IMR-90 (cell line): ENCODE measurements at regions not wholly inside any gene's neighbourhood (a gene's known extent, or its start where the extent isn't known, plus 50 kb on each side); places are given as distances from the start of the nearest gene placed in this dataset.

Experiments
- CEBPB ChIP-seq: IDR thresholded peaks from 2 replicates; pipeline ENCODE4 v1.6.1; 2012; ENCODE audit warnings: low read depth, low read length, improper control_type of control experiment
- CHD1 ChIP-seq: IDR thresholded peaks from 2 replicates; pipeline ENCODE4 v1.6.1; 2012; ENCODE audit warnings: low read depth, low read length, improper control_type of control experiment
- FOS ChIP-seq: fragments of 150-350 bp; IDR thresholded peaks from 2 replicates; pipeline ENCODE4 v1.6.1; 2016; ENCODE audit warnings: low read depth, low read length
- MAFK ChIP-seq: IDR thresholded peaks from 2 replicates; pipeline ENCODE4 v1.6.1; 2012; ENCODE audit warnings: low read depth, low read length, improper control_type of control experiment
- MXI1 ChIP-seq: IDR thresholded peaks from 2 replicates; pipeline ENCODE4 v1.6.1; 2012; ENCODE audit warnings: low read depth, mild to moderate bottlenecking, low read length, moderate library complexity, borderline replicate concordance
- NFE2L2 ChIP-seq: fragments of 150-350 bp; IDR thresholded peaks from 2 replicates; pipeline ENCODE4 v1.6.1; 2016; ENCODE audit warnings: low read depth, mild to moderate bottlenecking, low read length
- POLR2A ChIP-seq: IDR thresholded peaks from 2 replicates; pipeline ENCODE4 v1.6.1; 2012; ENCODE audit warnings: mild to moderate bottlenecking, low read depth, low read length
- RAD21 ChIP-seq: IDR thresholded peaks from 2 replicates; pipeline ENCODE4 v1.6.1; 2012; ENCODE audit warnings: low read length, improper control_type of control experiment
- RCOR1 ChIP-seq: IDR thresholded peaks from 2 replicates; pipeline ENCODE4 v1.6.1; 2012; ENCODE audit warnings: mild to moderate bottlenecking, low read length, improper control_type of control experiment; ENCODE audit not compliant: insufficient replicate concordance
- RFX5 ChIP-seq: IDR thresholded peaks from 2 replicates; pipeline ENCODE4 v1.8.0; 2012; ENCODE audit warnings: low read depth, mild to moderate bottlenecking, low read length, moderate library complexity
- SMC3 ChIP-seq: fragments of 150-350 bp; IDR thresholded peaks from 2 replicates; pipeline ENCODE4 v1.6.1; 2016; ENCODE audit warnings: low read depth, mild to moderate bottlenecking, antibody characterized with exemption, low read length, moderate library complexity
- TF ChIP-seq, protein P1 (sequence below): conservative IDR thresholded peaks from 2 replicates; pipeline ENCODE4 v1.5.1; 2012; ENCODE audit warnings: mild to moderate bottlenecking, low read depth, low read length, improper control_type of control experiment
- TF ChIP-seq, protein P2 (sequence below): fragments of 150-350 bp; IDR thresholded peaks from 2 replicates; pipeline ENCODE4 v1.6.1; 2016; ENCODE audit warnings: low read depth, mild to moderate bottlenecking, low read length, moderate library complexity, borderline replicate concordance
- TF ChIP-seq, protein P3 (sequence below): fragments of 150-350 bp; IDR thresholded peaks from 2 replicates; pipeline ENCODE4 v1.6.1; 2017; ENCODE audit warnings: mild to moderate bottlenecking, antibody characterized with exemption, low read length, low read depth

DNA sequence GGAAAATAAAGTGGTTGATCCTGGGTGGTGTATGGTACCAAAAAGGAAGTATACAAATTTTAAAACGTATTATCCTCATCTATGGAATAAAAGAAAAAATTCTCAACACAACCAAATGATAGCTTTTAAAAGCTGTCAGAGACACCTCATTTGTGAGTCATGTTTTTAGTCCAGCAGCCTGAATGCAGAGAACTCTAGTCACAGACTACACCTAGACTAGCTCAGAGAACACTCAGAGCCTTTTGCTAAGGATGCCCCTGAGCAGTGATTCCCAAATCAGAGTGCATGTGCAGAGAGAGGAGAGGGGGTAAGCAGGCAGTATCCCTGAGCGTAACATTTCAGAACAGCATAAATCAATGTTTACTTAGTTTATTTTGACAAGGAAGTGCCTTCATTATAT is 809.3 kb downstream of the HACE1 start:
- TF ChIP-seq POLR2A (no peak), CHD1 (no peak), FOS (no peak), RAD21 (no peak), RFX5 (no peak), MAFK (no peak), RCOR1 (no peak), MXI1 (no peak), CEBPB (no peak), SMC3 (no peak), NFE2L2 (no peak)
- TF ChIP-seq, protein P1, sequence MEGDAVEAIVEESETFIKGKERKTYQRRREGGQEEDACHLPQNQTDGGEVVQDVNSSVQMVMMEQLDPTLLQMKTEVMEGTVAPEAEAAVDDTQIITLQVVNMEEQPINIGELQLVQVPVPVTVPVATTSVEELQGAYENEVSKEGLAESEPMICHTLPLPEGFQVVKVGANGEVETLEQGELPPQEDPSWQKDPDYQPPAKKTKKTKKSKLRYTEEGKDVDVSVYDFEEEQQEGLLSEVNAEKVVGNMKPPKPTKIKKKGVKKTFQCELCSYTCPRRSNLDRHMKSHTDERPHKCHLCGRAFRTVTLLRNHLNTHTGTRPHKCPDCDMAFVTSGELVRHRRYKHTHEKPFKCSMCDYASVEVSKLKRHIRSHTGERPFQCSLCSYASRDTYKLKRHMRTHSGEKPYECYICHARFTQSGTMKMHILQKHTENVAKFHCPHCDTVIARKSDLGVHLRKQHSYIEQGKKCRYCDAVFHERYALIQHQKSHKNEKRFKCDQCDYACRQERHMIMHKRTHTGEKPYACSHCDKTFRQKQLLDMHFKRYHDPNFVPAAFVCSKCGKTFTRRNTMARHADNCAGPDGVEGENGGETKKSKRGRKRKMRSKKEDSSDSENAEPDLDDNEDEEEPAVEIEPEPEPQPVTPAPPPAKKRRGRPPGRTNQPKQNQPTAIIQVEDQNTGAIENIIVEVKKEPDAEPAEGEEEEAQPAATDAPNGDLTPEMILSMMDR, result no peak
- TF ChIP-seq, protein P2, sequence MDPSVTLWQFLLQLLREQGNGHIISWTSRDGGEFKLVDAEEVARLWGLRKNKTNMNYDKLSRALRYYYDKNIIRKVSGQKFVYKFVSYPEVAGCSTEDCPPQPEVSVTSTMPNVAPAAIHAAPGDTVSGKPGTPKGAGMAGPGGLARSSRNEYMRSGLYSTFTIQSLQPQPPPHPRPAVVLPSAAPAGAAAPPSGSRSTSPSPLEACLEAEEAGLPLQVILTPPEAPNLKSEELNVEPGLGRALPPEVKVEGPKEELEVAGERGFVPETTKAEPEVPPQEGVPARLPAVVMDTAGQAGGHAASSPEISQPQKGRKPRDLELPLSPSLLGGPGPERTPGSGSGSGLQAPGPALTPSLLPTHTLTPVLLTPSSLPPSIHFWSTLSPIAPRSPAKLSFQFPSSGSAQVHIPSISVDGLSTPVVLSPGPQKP, result no peak
- TF ChIP-seq, protein P3, sequence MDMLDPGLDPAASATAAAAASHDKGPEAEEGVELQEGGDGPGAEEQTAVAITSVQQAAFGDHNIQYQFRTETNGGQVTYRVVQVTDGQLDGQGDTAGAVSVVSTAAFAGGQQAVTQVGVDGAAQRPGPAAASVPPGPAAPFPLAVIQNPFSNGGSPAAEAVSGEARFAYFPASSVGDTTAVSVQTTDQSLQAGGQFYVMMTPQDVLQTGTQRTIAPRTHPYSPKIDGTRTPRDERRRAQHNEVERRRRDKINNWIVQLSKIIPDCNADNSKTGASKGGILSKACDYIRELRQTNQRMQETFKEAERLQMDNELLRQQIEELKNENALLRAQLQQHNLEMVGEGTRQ, result no peak
